Caco-2 (cell line): ENCODE measurements at regions not wholly inside any gene's neighbourhood (a gene's known extent, or its start where the extent isn't known, plus 50 kb on each side); places are given as distances from the start of the nearest gene placed in this dataset.
"Not testable (repeated sequence)": the region's sequence is repeated elsewhere in the genome, so short reads cannot be mapped to it uniquely, and the experiment has no call there.

Source experiments
- BruUV-seq: library from RNA; stranded (reverse); fragments of 400-500 nt; replicated peaks from 2 replicates; lab custom pipeline; 2021; lab: Mats Ljungman, UMichigan
- CTCF ChIA-PET: fragments of 300-600 bp; sonication (Branson Sonifier 250); formaldehyde crosslinking; loops from one replicate; lab custom pipeline; 2022; ENCODE audit warnings: antibody characterized with exemption; lab: Charles Lee
- POLR2A ChIA-PET: fragments of 300-600 bp; sonication (Branson Sonifier 250); formaldehyde crosslinking; loops from one replicate; lab custom pipeline; 2022; ENCODE audit warnings: antibody characterized with exemption; lab: Charles Lee
- DNase-seq, 2 experiments: peaks; one replicate each; pipeline versions ENCODE4 v3.0.0 to v3.0.0-alpha.2; 2020 to 2022
- H3K27me3 ChIP-seq: replicated peaks from 2 replicates; pipeline ENCODE4 v1.6.0; 2011; ENCODE audit warnings: low read length; ENCODE audit not compliant: control insufficient read depth, insufficient read depth
- H3K36me3 ChIP-seq: 2 replicates; pipeline ENCODE4 v1.5.1; 2011; ENCODE audit warnings: low read length; ENCODE audit not compliant: control insufficient read depth, insufficient read depth
- H3K4me1 ChIP-seq: fragments of 250-450 bp; sonication (Bioruptor Pico); 2 replicates; pipeline ENCODE4 v1.5.1; 2020; ENCODE audit warnings: mild to moderate bottlenecking
- H3K4me3 ChIP-seq: 2 replicates; pipeline ENCODE4 v1.5.1; 2011; ENCODE audit warnings: low read depth, mild to moderate bottlenecking, control low read depth, low read length
- H3K9me3 ChIP-seq: fragments of 250-450 bp; sonication (Bioruptor Pico); 2 replicates; pipeline ENCODE4 v1.5.1; 2020; ENCODE audit warnings: mild to moderate bottlenecking, moderate library complexity
- H3K27ac Mint-ChIP-seq: one replicate; pipeline ENCODE4 v1.8.0; 2022; ENCODE audit warnings: mixed read lengths; ENCODE audit not compliant: unreplicated experiment
- H3K27me3 Mint-ChIP-seq: one replicate; pipeline ENCODE4 v1.8.0; 2022; ENCODE audit warnings: mixed read lengths; ENCODE audit not compliant: insufficient read depth, unreplicated experiment
- H3K36me3 Mint-ChIP-seq: one replicate; pipeline ENCODE4 v1.8.0; 2022; ENCODE audit warnings: mild to moderate bottlenecking, mixed read lengths; ENCODE audit not compliant: insufficient read depth, unreplicated experiment
- H3K4me1 Mint-ChIP-seq: one replicate; pipeline ENCODE4 v1.8.0; 2022; ENCODE audit warnings: low read depth, mixed read lengths; ENCODE audit not compliant: unreplicated experiment
- H3K4me3 Mint-ChIP-seq: one replicate; pipeline ENCODE4 v1.8.0; 2022; ENCODE audit warnings: mild to moderate bottlenecking, moderate library complexity, mixed read lengths; ENCODE audit not compliant: unreplicated experiment
- H3K9me3 Mint-ChIP-seq: one replicate; pipeline ENCODE4 v1.8.0; 2022; ENCODE audit warnings: mixed read lengths; ENCODE audit not compliant: unreplicated experiment
- intact Hi-C: fragments of 100-400 bp; cut with micrococcal nuclease; formaldehyde crosslinking; loops from one replicate; pipeline ENCODE4 v1.10.0; 2022; ENCODE audit not compliant: unreplicated experiment
- TF ChIP-seq, protein P1 (sequence below), 2 experiments: fragments of 200-600 bp in 1 of 2; IDR thresholded peaks; 1 replicate in 1 of 2; 2 replicates in 1 of 2; pipeline versions ENCODE4 v1.5.1 to v1.8.0; 2011 to 2022; ENCODE audit warnings: antibody characterized with exemption in 1 of 2, control low read depth in 1 of 2, inconsistent platforms in 1 of 2, low read depth in 1 of 2, low read length in 1 of 2, mild to moderate bottlenecking in 1 of 2, moderate library complexity in 1 of 2; ENCODE audit not compliant: insufficient read depth in 1 of 2, severe bottlenecking in 1 of 2, unreplicated experiment in 1 of 2

DNA sequence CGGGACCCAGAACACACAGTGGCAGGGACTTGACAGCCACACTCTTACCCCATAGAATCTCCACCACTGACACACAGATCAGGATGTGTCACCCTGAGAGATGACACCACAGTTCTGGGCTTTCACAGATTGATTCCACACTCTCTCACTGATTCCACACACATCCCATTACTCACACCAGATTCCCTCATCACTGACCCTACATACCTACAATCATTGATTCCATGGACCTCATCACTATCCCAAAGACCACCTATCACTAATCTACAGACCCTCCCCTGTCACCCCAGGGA lies 57.6 kb upstream of the ZNF527 start:
- Mint-ChIP-seq H3K27ac (no peak overlapping the region), H3K27me3 (no peaks in the 10 kb centered on the region), H3K4me3 (peak overlapping the region; percentile 40), H3K9me3 (peaks cover 23% of the 10 kb centered on the region), H3K36me3 (peaks cover 9% of the 10 kb centered on the region), H3K4me1 (no peaks in the 10 kb centered on the region)
- ChIA-PET POLR2A (no interaction called here), CTCF (no interaction called here)
- no peaks in the 10 kb centered on the region for H3K36me3 ChIP-seq
- H3K27me3 ChIP-seq = no peaks in the 10 kb centered on the region
- no TSS peak for BruUV-seq
- TF ChIP-seq, protein P1, sequence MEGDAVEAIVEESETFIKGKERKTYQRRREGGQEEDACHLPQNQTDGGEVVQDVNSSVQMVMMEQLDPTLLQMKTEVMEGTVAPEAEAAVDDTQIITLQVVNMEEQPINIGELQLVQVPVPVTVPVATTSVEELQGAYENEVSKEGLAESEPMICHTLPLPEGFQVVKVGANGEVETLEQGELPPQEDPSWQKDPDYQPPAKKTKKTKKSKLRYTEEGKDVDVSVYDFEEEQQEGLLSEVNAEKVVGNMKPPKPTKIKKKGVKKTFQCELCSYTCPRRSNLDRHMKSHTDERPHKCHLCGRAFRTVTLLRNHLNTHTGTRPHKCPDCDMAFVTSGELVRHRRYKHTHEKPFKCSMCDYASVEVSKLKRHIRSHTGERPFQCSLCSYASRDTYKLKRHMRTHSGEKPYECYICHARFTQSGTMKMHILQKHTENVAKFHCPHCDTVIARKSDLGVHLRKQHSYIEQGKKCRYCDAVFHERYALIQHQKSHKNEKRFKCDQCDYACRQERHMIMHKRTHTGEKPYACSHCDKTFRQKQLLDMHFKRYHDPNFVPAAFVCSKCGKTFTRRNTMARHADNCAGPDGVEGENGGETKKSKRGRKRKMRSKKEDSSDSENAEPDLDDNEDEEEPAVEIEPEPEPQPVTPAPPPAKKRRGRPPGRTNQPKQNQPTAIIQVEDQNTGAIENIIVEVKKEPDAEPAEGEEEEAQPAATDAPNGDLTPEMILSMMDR (IDR thresholded peaks at IDR 0.05; ENCODE audit: insufficient read depth in 1 of 2, low read depth in 1 of 2, low read length in 1 of 2, severe bottlenecking in 1 of 2, unreplicated experiment in 1 of 2) = no peak
- H3K4me1 ChIP-seq = no peaks in the 10 kb centered on the region
- H3K9me3 ChIP-seq = no peaks in the 10 kb centered on the region; the same call in 1 of the 2 replicates
- no peak overlapping the region for H3K4me3 ChIP-seq
- intact Hi-C loops = no loop called here
- no peak for DNase-seq

DNA sequence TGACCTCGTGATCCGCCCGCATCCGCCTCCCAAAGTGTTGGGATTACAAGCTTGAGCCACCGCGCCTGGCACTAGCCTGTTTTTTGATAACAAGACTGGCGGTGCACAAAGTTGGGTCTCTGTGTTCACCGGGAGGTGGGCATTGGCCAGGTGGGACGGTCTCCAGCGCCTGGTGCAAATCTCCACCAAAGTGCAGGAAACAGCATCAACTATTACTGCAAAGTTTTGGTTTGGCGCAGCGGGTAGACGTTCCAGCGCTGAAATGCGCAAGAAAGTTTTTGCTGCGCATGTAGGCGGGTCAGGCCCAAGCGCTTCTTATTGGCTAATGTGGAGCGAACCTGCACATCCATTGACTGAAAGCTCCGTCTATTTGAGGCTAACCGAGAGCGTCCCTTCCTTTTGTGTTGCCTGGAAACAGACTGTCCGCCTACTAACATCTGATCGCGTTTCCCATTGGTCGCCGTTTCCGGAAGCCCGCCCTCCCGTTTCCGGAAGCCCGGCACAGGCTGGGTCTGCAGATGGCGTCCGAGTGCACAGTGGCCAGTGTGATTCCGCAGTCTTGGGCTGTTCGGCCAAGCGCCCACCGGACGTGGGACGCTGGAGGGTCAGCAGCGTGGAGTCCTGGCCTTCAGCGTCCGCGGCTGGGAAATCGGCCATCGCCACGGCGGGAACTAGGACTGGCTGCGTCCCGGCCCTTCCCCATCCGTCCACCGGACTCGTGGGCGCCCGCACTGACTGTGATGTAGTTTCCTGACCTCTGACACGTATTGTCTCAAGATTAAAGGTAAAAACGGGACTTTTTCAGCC lies 53.3 kb upstream of the ZNF527 start:
- Histone ChIP-seq H3K36me3 (no peaks in the 10 kb centered on the region), H3K27me3 (no peaks in the 10 kb centered on the region), H3K4me3 (peak overlapping the region; percentile 84), H3K9me3 (no peaks in the 10 kb centered on the region), H3K4me1 (no peaks in the 10 kb centered on the region)
- TF ChIP-seq, protein P1 (IDR thresholded peaks at IDR 0.05; ENCODE audit: insufficient read depth in 1 of 2, low read depth in 1 of 2, low read length in 1 of 2, severe bottlenecking in 1 of 2, unreplicated experiment in 1 of 2) = peak in 1 of 2 experiments; percentile 33
- Mint-ChIP-seq H3K27ac (peak overlapping the region; percentile 90), H3K4me1 (no peaks in the 10 kb centered on the region), H3K27me3 (no peaks in the 10 kb centered on the region), H3K36me3 (peaks cover 27% of the 10 kb centered on the region), H3K4me3 (peak overlapping the region; percentile 86), H3K9me3 (peaks cover 29% of the 10 kb centered on the region)
- BruUV-seq = no TSS peak
- DNase-seq = peak; percentile 91 to 95
- intact Hi-C loops = loop anchor here (2.0 kb wide), 1 partner anchor 53 kb away; the partner anchor contains the start of gene ZNF527
- ChIA-PET CTCF (no interaction called here), POLR2A (interaction anchor here (0.6 to 1.0 kb wide), 2 partner anchors 53 to 277 kb away, joined by 3 to 4 read pairs; partner anchors contain the start of genes ZNF527, ZNF540 and ZNF571)

DNA sequence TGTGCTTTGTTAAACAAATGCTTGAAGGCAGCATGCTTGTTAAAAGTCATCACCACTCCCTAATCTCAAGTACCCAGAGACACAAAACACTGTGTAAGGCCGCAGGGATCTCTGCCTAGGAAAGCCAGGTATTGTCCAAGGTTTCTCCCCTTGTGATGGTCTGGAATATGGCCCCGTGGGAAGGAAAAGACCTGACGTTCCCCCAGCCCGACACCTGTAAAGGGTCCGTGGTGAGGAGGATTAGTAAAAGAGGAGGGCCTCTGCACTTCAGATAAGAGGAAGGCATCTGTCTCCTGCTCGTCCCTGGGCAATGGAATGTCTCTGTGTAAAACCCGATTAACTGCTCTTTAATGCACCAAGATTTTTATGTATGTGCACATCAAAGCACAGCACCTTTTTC lies 49.9 kb upstream of the ZNF527 start:
- Mint-ChIP-seq H3K36me3 (peaks cover 39% of the 10 kb centered on the region), H3K9me3 (peaks cover 18% of the 10 kb centered on the region), H3K27ac (peak overlapping the region; percentile 62)
- intact Hi-C loops, POLR2A ChIA-PET, H3K36me3 ChIP-seq, CTCF ChIA-PET, H3K4me3 Mint-ChIP-seq, BruUV-seq, H3K4me1 Mint-ChIP-seq, H3K4me1 ChIP-seq, DNase-seq, H3K27me3 ChIP-seq, H3K9me3 ChIP-seq, H3K27me3 Mint-ChIP-seq, H3K4me3 ChIP-seq: not testable (repeated sequence)
